ENCODE measurements at regions not wholly inside any gene's neighbourhood (a gene's known extent, or its start where the extent isn't known, plus 50 kb on each side); places are given as distances from the start of the nearest gene placed in this dataset.

DNA sequence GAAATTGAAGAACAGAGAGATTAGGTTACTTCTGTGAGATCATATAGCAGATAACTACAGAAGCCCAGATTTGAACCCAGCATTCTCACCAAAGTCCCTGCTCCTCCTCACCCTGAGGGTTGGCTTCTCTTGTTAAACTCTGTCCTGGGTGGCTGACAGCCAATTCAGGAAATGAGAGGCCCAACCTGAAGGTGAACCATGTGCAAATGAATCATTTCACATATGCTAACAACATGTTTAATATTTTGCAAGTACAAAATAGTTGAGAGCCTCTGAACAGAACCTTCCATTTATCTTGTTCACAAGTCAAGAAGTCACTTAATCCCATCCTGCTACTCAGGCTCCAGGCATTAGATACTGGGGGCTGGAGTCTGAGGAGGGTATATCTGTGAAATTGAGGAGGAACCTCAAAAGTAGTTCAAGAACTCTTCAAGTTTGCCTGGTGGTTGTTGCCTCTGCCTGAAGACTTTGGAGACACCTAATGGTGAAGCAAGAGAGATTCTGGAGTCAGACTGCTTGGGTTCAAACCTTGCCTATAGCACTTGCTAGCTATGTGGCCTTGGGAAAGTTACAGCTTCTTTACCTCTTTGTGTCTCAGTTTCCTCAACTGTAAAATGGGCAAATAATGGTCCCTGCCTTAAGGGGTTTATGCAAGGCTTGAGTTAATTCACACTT is 564.0 kb downstream of the PSAT1 start:
- no peak for DNase-seq (ENCODE audit: low read depth in 2 of 2)

DNA sequence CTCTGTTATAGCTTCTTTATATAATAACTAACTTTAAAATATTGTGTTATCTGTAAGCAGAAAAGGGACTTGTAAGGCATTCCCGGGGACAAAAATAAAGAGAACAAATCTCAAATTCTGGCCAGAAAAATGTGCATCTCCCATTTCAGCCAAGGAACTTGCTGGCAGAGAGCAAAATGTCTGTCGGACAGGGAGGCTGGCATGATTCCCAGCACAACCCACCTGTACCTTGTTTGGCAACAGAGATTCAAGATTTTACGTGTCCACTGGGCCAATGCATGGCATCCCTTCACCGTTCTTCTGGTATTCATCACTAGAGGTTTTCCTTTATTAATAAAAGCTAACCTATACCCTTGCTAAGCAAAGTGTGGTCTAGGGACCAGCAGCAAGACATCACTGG is 566.6 kb downstream of the PSAT1 start:
- DNase-seq (ENCODE audit: low read depth in 2 of 2) = no peak

DNA sequence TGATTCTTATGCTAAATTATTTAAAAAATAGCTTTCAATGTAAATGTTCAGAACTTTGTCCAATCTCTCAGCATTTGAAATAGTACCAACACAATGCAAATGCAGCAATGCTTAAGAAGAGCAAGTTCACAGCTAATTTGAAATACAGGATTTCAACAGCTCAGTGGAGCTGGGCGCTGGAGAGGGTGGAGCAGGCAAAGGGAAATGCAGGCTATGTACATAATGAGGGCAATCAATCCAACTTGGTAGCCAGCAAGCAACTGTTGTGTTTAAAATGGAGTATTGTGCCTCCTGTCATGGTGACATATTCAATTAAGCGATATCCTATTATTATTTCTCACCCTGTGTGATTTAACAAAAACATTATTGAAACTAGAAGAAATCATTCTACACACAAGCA is 568.8 kb downstream of the PSAT1 start:
- DNase-seq (ENCODE audit: low read depth in 2 of 2) = no peak

DNA sequence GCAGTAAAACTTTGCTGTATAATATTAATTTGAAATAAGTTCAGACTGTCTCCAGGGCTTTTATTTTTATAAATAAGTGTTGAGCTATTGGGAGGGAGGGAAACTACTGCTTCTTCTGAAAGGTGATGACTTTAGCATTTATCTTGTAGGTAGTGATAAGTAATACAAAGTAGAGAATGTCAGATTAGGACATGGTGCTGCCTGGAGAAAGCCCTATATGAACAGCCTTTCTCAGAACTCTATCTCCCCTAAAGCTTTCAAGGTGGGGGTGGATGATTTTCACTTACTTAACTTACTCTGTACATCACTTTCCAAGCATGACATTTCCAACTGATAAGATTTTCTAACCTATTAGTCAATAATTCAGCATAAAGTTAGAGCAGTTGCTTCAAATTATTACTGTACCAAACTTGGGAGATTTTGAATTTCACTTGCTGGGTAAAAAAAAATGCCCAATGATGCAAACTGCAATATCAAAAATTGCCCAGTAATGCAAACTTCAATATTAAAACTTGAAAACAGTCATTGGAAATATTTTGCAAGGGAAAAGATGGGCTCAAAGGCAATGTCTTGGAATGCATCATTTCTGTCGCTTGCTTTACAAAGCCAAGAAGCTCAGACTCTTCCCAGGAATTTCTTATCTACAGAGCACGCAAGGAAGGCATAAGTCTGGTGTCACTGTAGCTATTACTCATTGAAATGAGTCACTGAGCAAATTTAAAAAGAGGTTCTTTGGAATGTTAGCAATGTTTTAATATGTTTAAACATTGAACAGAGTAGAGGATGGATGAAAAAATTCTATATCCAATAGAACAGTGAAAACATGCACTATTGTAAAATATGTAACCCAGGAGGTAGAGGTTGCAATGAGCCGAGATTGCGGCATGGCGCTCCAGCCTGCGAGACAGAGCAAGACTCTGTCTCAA is 569.5 kb downstream of the PSAT1 start:
- no peak for DNase-seq (ENCODE audit: low read depth in 2 of 2)

DNA sequence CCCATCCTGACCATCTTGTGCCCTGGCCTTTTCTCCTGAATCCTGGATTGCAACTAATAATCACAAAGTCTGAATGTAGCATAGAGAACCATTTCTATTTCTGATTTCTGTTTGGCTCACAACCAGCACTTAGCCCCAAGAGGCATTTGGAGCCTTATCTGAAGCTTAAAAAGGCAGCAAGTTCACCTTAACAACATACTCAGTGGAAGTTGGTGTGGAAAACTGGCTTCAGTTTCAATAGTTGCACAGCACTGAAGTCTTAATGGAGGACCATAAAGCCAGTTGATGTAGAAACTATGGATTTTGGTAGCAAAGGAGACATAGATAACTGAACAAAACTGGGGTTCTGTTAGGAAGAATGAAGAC is 574.1 kb downstream of the PSAT1 start:
- DNase-seq (ENCODE audit: low read depth in 2 of 2) = no peak

DNA sequence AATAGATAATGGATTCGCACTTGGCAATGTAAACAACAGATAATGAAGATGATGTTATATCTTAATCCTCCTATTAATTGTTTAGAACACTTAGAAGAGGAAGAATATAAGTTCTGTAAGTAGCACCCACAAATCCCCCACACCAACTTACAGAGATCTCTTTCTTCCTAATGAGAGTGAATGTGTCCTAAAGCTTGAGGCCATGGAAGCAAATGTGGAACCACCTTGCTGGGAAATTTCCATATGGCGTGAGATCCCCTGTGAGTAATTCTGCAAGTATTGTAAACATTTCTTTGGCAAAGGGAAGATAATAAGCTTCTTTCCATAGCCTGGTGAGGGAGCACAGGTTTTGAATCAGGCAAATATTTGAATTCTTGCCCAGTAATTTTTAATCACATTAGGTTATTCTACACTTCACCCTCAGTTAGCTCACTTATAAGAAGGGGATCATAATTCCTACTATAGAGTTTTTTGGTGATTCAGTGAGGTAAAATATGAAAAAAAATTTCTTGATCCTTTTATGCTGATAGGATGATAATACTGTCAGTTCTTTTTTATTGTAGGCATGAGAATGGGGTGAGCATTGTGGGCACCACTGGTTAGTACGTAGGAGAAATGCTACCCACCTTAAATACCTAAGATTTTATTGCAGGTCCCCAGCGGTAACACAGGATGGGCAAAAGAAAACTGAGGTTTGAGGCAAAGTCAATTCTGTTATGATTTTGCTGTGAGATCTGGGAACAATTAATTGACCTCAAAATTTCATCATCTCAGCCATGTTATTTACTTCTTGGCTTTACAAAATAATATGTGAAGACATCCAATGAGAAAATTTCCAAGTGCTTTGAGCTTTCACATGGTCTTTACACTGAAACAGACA is 574.8 kb downstream of the PSAT1 start:
- no peak for DNase-seq (ENCODE audit: low read depth in 2 of 2)

DNA sequence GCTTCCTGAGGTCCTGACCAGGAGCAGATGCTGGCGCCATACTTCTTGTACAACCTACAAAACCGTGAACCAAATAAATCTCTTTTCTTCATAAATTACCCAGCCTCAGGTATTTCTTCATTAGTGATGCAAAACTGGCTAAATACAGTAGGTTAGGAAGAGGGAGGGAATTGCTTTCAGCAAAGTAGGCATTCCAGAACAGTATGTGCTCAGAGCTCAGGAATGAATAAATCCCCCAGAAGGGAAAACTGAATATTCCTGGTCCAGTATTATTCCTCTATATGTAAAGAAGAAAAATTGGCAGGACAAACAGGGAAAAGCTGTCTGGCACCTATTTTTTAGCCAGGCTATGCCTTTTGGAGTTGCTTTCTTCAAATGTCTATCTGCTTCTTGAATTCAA is 577.1 kb downstream of the PSAT1 start:
- no peak for DNase-seq (ENCODE audit: low read depth in 2 of 2)

DNA sequence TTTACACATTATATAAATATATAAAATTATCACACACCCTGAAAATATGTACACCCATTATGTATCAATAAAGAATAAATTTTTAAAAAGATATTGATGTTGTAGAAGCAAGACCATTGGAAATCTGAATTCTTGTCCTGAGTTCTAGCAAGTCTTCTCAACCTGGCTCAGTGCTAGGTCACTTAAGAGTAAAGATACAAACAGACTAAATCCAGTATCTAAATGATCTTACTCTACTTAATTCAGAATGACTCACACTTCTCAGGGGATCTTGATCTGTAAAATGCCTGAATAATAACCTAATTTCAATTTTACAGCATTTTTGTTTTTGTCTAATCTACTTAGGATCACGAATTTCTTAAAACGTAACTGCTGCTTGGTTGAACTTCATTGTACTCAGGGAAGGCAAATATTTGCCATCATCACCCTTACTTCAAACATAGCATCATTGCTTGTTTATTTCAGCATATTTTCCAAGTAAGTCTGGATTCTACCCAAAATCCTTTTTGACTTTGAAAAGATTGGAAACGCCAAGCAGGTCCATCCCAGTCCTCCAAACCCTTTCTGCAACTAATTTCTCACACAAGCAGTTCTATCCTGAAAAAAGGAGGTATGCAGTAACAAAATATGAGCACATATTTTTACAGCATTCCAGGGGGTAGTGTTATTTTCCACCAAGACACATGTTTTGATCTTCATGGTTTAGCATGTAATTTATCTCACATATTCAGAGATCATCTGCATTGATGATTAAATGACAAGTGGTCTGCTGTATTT is 582.6 kb downstream of the PSAT1 start:
- no peak for DNase-seq (ENCODE audit: low read depth in 2 of 2)

DNA sequence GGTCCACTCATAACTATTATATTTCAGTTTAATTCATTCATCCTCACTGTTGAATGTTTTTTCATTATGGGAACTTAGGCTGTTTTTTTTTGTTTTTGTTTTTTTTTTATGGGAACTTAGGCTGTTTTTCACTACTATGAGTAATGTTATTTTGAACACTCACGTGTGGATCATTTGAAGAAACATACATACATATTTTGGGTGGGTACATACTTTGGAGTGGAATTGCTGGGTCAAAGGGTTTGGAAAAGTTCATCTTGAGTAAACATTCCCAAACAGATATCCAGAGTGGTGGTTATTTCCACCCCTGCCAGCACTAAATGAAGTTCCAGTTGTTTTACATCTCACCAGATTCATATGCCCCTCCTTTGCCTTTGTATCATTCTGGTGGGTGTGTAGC is 584.4 kb downstream of the PSAT1 start:
- no peak for DNase-seq (ENCODE audit: low read depth in 2 of 2)

DNA sequence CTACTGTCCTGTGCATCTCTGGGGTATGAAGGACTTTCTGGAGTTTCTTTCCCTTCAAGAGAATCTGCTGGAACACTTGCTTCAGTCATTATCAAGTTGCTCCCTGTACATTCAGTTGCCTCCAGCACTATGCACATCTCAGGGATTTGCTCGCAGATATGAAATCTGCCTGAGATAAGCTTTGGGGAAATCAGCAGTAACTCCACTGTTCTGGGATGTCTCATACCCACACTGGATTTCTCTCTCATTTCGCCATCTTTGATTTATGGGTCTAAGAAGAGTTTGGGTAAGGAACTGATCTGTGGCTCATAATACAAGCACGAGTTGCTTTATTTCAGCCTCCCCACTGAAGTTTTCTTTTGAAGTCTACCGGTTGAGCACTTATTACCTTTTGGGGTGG is 585.6 kb downstream of the PSAT1 start:
- no peak for DNase-seq (ENCODE audit: low read depth in 2 of 2)

DNA sequence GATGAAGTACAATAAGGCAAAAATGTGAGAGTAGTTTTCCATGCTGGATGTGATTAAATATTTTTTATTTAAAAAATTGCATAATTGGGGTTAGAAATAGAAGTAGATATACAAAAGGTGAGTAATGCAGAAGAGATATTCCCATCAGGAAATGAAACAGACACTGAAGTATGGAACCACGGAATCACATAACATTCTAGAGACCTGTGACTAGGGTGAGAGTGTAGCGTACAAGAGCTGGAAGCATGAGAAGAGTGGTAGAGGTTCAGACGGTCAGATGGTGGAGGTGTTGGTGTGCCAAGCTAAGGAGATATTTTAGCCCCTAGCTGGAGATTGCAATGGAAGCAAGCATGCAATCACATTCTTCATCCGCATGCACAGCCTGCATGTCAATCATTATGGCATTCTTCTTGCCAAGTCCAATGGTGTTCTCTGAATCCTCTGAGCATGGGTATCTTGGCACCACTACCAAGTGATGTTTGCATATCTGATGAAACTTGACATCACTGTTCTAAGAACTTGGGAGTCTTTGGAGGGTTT is 587.8 kb downstream of the PSAT1 start:
- no peak for DNase-seq (ENCODE audit: low read depth in 2 of 2)

DNA sequence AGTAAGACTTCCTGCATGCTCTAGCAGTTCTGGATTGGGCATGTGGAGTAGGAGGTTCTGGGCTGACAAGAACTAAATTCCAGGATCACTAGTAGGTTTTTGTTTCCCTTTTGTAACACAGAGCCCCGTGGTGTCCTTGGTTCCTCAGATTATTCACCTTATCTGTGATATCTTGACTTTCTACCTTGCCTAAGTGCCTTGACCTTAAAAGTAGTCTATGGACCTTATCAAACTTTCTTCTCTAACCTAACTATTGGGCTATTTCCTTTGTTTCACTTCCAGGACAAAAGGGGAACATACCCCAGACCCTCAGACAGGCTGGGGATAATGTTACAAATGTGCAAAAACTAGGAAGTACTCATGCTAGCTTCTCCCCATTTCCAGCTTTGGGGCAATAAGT is 595.3 kb downstream of the PSAT1 start:
- no peak for DNase-seq (ENCODE audit: low read depth in 2 of 2)

DNA sequence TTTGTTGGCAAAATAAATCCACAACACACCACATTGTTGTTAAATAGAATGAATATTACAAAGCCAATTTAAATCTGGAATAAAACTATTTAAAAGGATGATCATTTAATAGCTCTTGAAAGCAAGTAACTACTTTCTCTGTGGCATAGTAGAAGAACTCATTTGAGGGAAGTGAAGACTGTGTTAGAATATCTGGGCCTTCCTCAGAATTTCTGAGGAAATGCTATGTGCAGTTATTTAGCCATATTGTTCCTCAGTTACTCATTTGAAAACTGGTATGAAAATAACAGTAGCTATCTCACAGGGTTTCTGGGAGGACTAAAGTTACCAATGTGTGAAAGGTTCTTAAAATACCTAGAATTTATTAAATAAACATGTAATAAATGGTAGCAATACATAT is 595.8 kb downstream of the PSAT1 start:
- DNase-seq (ENCODE audit: low read depth in 2 of 2) = no peak

DNA sequence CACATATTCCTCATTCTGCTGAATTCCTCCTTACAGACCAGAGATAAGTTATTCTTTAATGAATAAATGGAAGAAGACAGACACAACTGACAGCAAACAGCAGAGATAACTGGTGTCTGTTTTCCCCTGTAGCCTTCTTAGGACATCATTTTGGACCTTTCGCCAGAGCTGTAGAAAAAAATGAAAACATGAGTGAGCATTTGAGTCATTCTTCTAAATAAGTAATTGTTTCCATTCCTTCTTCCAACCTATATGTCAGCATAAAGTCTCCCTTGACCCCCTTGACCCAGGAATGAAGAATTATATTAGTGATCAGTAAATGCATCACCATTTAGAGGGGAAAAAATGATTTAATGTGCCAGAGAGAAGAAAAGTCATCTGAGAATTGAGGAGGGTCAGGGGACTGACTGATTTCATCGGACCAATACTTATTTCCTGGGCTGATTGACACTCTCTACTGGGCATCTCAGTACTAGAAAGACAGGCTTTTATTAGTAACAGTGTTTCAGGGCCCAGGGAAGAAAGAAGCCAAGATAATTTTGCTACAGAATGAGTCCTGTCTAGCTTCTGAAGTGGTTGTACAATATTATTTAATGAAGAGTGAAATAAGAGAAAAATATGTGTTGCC is 597.0 kb downstream of the PSAT1 start:
- no peak for DNase-seq (ENCODE audit: low read depth in 2 of 2)

DNA sequence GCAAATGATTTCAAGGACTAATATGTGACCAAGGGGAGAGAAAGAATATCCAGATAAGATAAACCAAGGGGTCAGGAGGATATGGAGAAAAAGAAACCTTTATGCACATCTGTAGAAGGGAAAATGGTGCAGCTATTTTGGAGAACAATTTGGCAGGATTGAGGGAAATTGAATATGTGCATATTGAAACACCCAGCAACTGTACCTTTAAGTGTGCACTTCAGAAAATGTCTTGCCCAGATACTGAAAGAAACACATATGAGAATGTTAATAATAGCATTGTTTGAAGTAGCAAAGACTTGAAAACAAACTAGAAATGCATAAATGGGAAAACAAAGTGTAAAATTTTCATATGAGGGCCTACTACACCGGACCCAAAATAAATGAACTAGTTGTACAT is 599.6 kb downstream of the PSAT1 start:
- no peak for DNase-seq (ENCODE audit: low read depth in 2 of 2)

DNA sequence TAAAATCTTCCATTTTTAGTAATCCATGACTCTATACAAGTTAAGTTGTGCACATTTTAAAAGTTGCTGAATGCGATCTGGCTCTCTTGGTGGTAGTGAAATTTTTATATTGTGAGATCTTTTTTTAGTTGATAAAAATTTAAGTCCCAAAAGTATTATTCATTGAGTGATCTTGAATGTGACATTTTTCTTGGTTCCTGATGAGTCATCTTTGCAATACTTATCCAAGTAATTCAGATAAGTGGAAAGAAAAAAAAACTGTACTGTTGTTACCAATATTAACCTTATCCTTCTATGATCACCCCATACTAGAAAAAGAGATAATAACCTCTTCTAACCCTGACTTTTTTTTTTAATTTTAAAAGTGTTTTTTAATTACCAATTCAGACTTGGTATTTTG is 601.3 kb downstream of the PSAT1 start:
- DNase-seq (ENCODE audit: low read depth in 2 of 2) = no peak

DNA sequence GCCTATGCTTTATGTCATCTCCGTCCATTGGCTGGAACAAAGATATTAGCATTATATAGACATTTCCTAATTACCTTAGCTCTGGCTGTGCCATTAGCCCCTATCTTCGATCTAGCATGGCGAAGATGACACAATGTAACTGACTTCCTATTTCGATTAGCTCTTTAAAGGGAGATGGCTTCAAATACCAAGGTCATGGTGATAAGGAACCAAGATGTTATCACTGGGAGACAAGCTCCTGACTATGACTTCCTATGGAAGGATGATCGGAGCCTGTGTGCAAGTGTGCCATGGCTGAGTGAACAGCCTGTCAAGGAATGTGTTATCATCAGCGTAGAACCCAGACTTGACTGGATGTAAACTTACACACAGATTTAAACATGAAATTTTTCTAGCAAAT is 602.1 kb downstream of the PSAT1 start:
- no peak for DNase-seq (ENCODE audit: low read depth in 2 of 2)

DNA sequence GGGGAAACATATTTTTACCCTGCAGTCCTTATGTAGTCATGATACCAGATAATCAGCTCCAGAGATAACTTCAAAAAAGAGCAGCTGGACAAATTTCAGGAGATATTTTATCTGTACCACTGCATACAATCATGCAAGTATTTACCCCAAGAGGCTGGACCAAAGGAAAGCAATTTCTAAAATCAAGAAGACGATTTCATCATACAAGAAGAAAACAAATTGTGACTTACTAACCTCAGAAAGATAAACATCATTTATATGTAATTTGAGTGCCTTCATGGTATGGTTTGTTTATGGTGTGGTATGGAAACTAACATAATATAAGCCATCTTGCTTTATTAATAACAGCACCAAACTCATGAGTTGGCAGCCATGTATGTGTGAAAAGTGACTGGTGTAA is 603.6 kb downstream of the PSAT1 start:
- DNase-seq (ENCODE audit: low read depth in 2 of 2) = no peak

DNA sequence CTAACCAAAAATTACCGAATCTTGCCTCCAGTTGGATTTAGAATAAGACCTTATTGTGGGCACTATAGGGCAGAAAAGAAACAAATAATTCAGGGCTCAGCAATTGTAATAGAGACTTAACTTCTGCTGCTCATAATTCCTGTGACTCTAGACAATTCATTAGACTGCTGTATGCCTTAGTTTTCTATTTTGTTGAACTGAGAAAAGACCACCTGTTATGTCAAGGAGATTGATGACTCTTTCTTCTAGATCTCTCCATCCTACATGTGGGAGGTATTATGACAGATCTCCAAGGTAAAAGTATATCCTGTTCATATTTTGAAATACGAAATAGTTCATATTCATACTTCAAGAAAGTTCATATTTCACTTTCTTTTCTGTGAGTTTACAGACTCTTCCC is 605.1 kb downstream of the PSAT1 start:
- no peak for DNase-seq (ENCODE audit: low read depth in 2 of 2)

DNA sequence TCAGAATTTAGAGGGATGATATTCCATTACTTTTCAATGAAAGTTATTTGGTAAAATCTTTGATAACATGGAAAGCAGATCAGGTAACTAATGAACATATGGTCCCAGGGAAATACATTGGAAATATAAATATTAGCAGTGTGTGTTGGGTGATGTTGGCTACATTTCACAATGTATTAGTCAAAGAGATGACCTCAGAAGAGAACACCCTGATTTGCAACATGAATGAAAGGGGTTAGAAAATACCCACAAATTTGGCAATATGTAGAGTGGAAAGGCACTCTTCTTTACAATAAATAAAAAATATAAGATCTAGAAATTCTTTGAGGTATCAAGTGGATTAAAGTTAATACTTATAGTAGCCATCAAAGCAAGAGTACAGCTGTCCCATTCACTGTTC is 606.7 kb downstream of the PSAT1 start:
- no peak for DNase-seq (ENCODE audit: low read depth in 2 of 2)

DNA sequence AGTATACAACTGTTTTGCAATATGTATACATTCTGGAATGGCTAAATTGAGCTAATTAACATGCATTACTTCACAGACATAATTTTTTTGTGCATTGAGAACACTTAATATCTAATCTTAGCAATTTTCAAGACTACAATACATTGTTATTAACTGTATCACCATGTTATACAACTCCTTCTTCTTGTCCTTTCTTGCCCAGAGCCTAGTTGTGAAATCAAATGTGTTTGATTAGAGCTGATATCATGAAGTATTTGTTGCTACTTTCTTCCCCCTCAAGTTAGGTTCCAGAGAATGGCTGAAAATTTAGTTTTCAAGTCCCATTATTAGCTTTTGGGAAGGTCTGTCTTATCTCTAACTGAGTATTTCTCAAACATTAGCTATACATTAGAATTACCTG is 607.8 kb downstream of the PSAT1 start:
- no peak for DNase-seq (ENCODE audit: low read depth in 2 of 2)
